B cell (primary cell): ENCODE measurements at regions not wholly inside any gene's neighbourhood (a gene's known extent, or its start where the extent isn't known, plus 50 kb on each side); places are given as distances from the start of the nearest gene placed in this dataset.

Experiments
- ATAC-seq: fragments of 200-7000 bp; cut with Tn5 transposase; one replicate; pipeline ENCODE4 v1.10.0; 2021; ENCODE audit warnings: low read depth, mild to moderate bottlenecking, moderate number of reproducible peaks, moderate library complexity
- CTCF ChIA-PET: fragments of 350-600 bp; sonication (Branson Sonifier 250); formaldehyde crosslinking; loops from one replicate; lab custom pipeline; 2021; ENCODE audit warnings: antibody characterized with exemption, inconsistent platforms; lab: Charles Lee
- POLR2A ChIA-PET: fragments of 350-600 bp; sonication (Branson Sonifier 250); formaldehyde crosslinking; loops from one replicate; lab custom pipeline; 2021; ENCODE audit warnings: antibody characterized with exemption; lab: Charles Lee
- DNase-seq: peaks from one replicate; pipeline ENCODE4 v3.0.0; 2013
- H2AFZ ChIP-seq: 2 replicates; pipeline ENCODE4 v1.6.1; 2012; ENCODE audit warnings: mild to moderate bottlenecking, low read depth, low read length; ENCODE audit not compliant: insufficient read depth, poor library complexity, severe bottlenecking
- H3K27ac ChIP-seq, 2 donors: 1 replicate in 1 of 2; 2 replicates in 1 of 2; pipeline ENCODE4 v1.5.1; 2012 to 2013; ENCODE audit warnings: low read length in 2 of 2, mild to moderate bottlenecking in 2 of 2, moderate library complexity in 1 of 2
- H3K27me3 ChIP-seq, 4 experiments: fragments of 200-600 bp in 1 of 4; sonication (generic) in 1 of 4; replicated peaks in 1 of 4; 1 replicate in 2 of 4; 2 replicates in 2 of 4; pipeline versions ENCODE4 v1.6.1 to v1.7.0; 2013 to 2016; ENCODE audit warnings: low read length in 3 of 4, mild to moderate bottlenecking in 2 of 4, mixed read lengths in 1 of 4, moderate library complexity in 1 of 4; ENCODE audit not compliant: insufficient read depth in 4 of 4, control insufficient read depth in 3 of 4; ENCODE audit errors: control extremely low read depth in 1 of 4
- H3K36me3 ChIP-seq, 2 experiments: replicated peaks in 1 of 2; 1 replicate in 1 of 2; 2 replicates in 1 of 2; pipeline versions ENCODE4 v1.6.1 to v1.7.1; 2013; ENCODE audit warnings: low read length in 1 of 2; ENCODE audit not compliant: insufficient read depth in 2 of 2, control insufficient read depth in 1 of 2; ENCODE audit errors: control extremely low read depth in 1 of 2, extremely low read depth in 1 of 2
- H3K4me1 ChIP-seq, 2 donors: fragments of 200-600 bp in 1 of 2; sonication (generic) in 1 of 2; 1 replicate in 1 of 2; 2 replicates in 1 of 2; pipeline versions ENCODE4 v1.5.1 to v1.6.1; 2013 to 2017; ENCODE audit warnings: low read length in 2 of 2; ENCODE audit not compliant: control insufficient read depth in 2 of 2, insufficient read depth in 2 of 2
- H3K4me2 ChIP-seq: replicated peaks from 2 replicates; pipeline ENCODE3; 2012; ENCODE audit warnings: mild to moderate bottlenecking, low read depth, low read length; ENCODE audit not compliant: poor library complexity, severe bottlenecking
- H3K4me3 ChIP-seq, 5 experiments: fragments of 200-600 bp in 1 of 5; sonication (generic) in 1 of 5; 1 replicate in 3 of 5; 2 replicates in 2 of 5; pipeline versions ENCODE4 v1.5.1 to v1.7.0; 2011 to 2016; ENCODE audit warnings: low read length in 4 of 5, mild to moderate bottlenecking in 4 of 5, low read depth in 2 of 5, control low read depth in 1 of 5, moderate library complexity in 1 of 5; ENCODE audit not compliant: insufficient read depth in 1 of 5; ENCODE audit errors: control extremely low read depth in 1 of 5, extremely low read depth in 1 of 5
- H3K79me2 ChIP-seq: fragments of 200-600 bp; sonication (generic); one replicate; pipeline ENCODE4 v1.6.0; 2016; ENCODE audit warnings: low read length; ENCODE audit not compliant: control insufficient read depth, insufficient read depth
- H3K9ac ChIP-seq: fragments of 200-600 bp; sonication (generic); 2 replicates; pipeline ENCODE4 v1.6.1; 2017; ENCODE audit warnings: mild to moderate bottlenecking, low read length, moderate library complexity
- H3K9me3 ChIP-seq, 3 donors: one replicate each; pipeline versions ENCODE4 v1.6.1 to v1.7.1; 2013; ENCODE audit warnings: low read length in 2 of 3; ENCODE audit not compliant: control insufficient read depth in 2 of 3, insufficient read depth in 1 of 3; ENCODE audit errors: control extremely low read depth in 1 of 3
- H4K20me1 ChIP-seq: 2 replicates; pipeline ENCODE4 v1.6.0; 2012; ENCODE audit warnings: mild to moderate bottlenecking, low read length; ENCODE audit not compliant: insufficient read depth, control insufficient read depth, poor library complexity, severe bottlenecking
- H3K27ac Mint-ChIP-seq: one replicate; pipeline ENCODE4 v1.8.0; 2021; ENCODE audit warnings: mixed read lengths
- H3K27me3 Mint-ChIP-seq: one replicate; pipeline ENCODE4 v1.8.0; 2021; ENCODE audit warnings: mixed read lengths
- H3K4me1 Mint-ChIP-seq: one replicate; pipeline ENCODE4 v1.8.0; 2021; ENCODE audit warnings: mixed read lengths
- H3K4me3 Mint-ChIP-seq: one replicate; pipeline ENCODE4 v1.8.0; 2021; ENCODE audit warnings: mixed read lengths
- H3K9me3 Mint-ChIP-seq: one replicate; pipeline ENCODE4 v1.8.0; 2022; ENCODE audit warnings: mixed read lengths; ENCODE audit not compliant: insufficient read depth
- CTCF ChIP-seq: fragments of 200-600 bp; IDR thresholded peaks from one replicate; pipeline ENCODE4 v1.8.0; 2022; ENCODE audit warnings: antibody characterized with exemption, mild to moderate bottlenecking
- EZH2 ChIP-seq: IDR thresholded peaks from 2 replicates; pipeline ENCODE4 v1.6.1; 2012; ENCODE audit warnings: borderline replicate concordance, low read depth, mild to moderate bottlenecking, moderate library complexity, low read length; ENCODE audit not compliant: insufficient read depth, poor library complexity, severe bottlenecking
- WGBS: methylation state at CpG from one replicate; pipeline ENCODE4 v1.1.5; 2013; ENCODE audit warnings: missing lambda C conversion rate; ENCODE audit not compliant: insufficient coverage; 5-methylcytosine and 5-hydroxymethylcytosine counted together
- intact Hi-C: fragments of 100-400 bp; cut with micrococcal nuclease; formaldehyde crosslinking; loops from one replicate; pipeline ENCODE4 v1.10.0; 2022

GRCh38 chr5:2681476-2681875 lies 70.0 kb downstream of the IRX2 start:
- H3K4me1 Mint-ChIP-seq, result no peaks in the 10 kb centered on the region
- H2AFZ ChIP-seq, result no peak overlapping the region

GRCh38 chr5:2680979-2681378 lies 70.5 kb downstream of the IRX2 start:
- ChIA-PET CTCF (interaction anchor here (0.7 kb wide), 1 partner anchor 14 kb away, joined by 3 read pairs; no protein-coding TSS in a partner anchor), POLR2A (no interaction called here)
- intact Hi-C loops, result no loop called here
- H3K9me3 Mint-ChIP-seq, result peaks cover 5% of the 10 kb centered on the region
- DNase-seq (no peak), ATAC-seq (no peak)
- Histone ChIP-seq H3K9ac (no peak overlapping the region), H3K79me2 (no peaks in the 10 kb centered on the region), H3K4me3 (no peak overlapping the region), H3K27me3 (no peaks in the 10 kb centered on the region), H3K4me2 (no peak overlapping the region), H3K36me3 (no peaks in the 10 kb centered on the region), H3K27ac (no peak overlapping the region), H4K20me1 (no peaks in the 10 kb centered on the region), H3K4me1 (no peaks in the 10 kb centered on the region), H2AFZ (no peak overlapping the region), H3K9me3 (peaks cover 0 to 12% (median 4%) of the 10 kb centered on the region in 3 donors)
- TF ChIP-seq CTCF, result no peak
- TF ChIP-seq EZH2, result no peak
- no peak overlapping the region for H3K27ac Mint-ChIP-seq
- 83% methylated on average over 2 of the region's 2 CpGs for WGBS
- H3K27me3 Mint-ChIP-seq, result no peaks in the 10 kb centered on the region
- no peak overlapping the region for H3K4me3 Mint-ChIP-seq
- no peaks in the 10 kb centered on the region for H3K4me1 Mint-ChIP-seq

More at GRCh38 chr5:2681476-2681875, 70.0 kb downstream of the IRX2 start:
- ChIA-PET POLR2A (no interaction called here), CTCF (interaction anchor here (0.7 kb wide), 1 partner anchor 14 kb away, joined by 3 read pairs; no protein-coding TSS in a partner anchor)
- H3K27me3 ChIP-seq, result no peaks in the 10 kb centered on the region
- 95% methylated on average over 3 of the region's 3 CpGs for WGBS
- H3K27ac Mint-ChIP-seq, result no peak overlapping the region
- H3K9ac ChIP-seq, result no peak overlapping the region
- intact Hi-C loops, result no loop called here
- TF ChIP-seq CTCF (no peak), EZH2 (no peak)
- H3K36me3 ChIP-seq, result no peaks in the 10 kb centered on the region
- H3K9me3 ChIP-seq, result peaks cover 0 to 12% (median 4%) of the 10 kb centered on the region in 3 donors
- no peaks in the 10 kb centered on the region for H3K27me3 Mint-ChIP-seq
- H3K4me1 ChIP-seq, result no peaks in the 10 kb centered on the region
- peaks cover 1% of the 10 kb centered on the region for H3K9me3 Mint-ChIP-seq
- no peak overlapping the region for H3K4me3 Mint-ChIP-seq
- ATAC-seq (no peak), DNase-seq (no peak)
- H3K27ac ChIP-seq, result no peak overlapping the region
- no peaks in the 10 kb centered on the region for H4K20me1 ChIP-seq
- no peaks in the 10 kb centered on the region for H3K79me2 ChIP-seq
- H3K4me2 ChIP-seq, result no peak overlapping the region
- no peak overlapping the region for H3K4me3 ChIP-seq
